KMS-11 (cell line): ENCODE measurements at regions not wholly inside any gene's neighbourhood (a gene's known extent, or its start where the extent isn't known, plus 50 kb on each side); places are given as distances from the start of the nearest gene placed in this dataset.

ENCODE experiments used
- H2AFZ ChIP-seq: fragments of 200-600 bp; sonication (generic); 2 replicates; pipeline ENCODE4 v1.6.1; 2016; ENCODE audit warnings: antibody characterized with exemption, mixed run types, low read depth
- H3K27ac ChIP-seq: fragments of 200-600 bp; sonication (generic); 2 replicates; pipeline ENCODE4 v1.6.1; 2016; ENCODE audit warnings: mild to moderate bottlenecking, mixed run types
- H3K27me3 ChIP-seq: fragments of 200-600 bp; sonication (generic); 2 replicates; pipeline ENCODE4 v1.6.1; 2017; ENCODE audit warnings: mild to moderate bottlenecking, low read depth, mixed run types, moderate library complexity; ENCODE audit not compliant: insufficient read depth
- H3K36me3 ChIP-seq: fragments of 200-600 bp; sonication (generic); 2 replicates; pipeline ENCODE4 v1.6.1; 2017; ENCODE audit warnings: mild to moderate bottlenecking, mixed run types; ENCODE audit not compliant: insufficient read depth
- H3K4me1 ChIP-seq: fragments of 200-600 bp; sonication (generic); 2 replicates; pipeline ENCODE4 v1.6.1; 2016; ENCODE audit warnings: mild to moderate bottlenecking, low read depth, mixed run types; ENCODE audit not compliant: poor library complexity, severe bottlenecking
- H3K4me2 ChIP-seq: fragments of 200-600 bp; sonication (generic); 2 replicates; pipeline ENCODE4 v1.7.0; 2016; ENCODE audit warnings: mild to moderate bottlenecking, mixed run types
- H3K4me3 ChIP-seq: fragments of 200-600 bp; sonication (generic); IDR thresholded peaks from 2 replicates; pipeline ENCODE4 v1.6.1; 2017; ENCODE audit warnings: low read depth, low read length, mixed read lengths; ENCODE audit not compliant: insufficient read depth
- H3K79me2 ChIP-seq: fragments of 200-600 bp; sonication (generic); 2 replicates; pipeline ENCODE4 v1.6.1; 2016; ENCODE audit warnings: low read depth, mixed run types; ENCODE audit not compliant: insufficient read depth
- H3K9ac ChIP-seq: fragments of 200-600 bp; sonication (generic); 2 replicates; pipeline ENCODE4 v1.6.1; 2016; ENCODE audit warnings: mild to moderate bottlenecking, mixed run types
- H4K20me1 ChIP-seq: fragments of 200-600 bp; sonication (generic); 2 replicates; pipeline ENCODE4 v1.6.1; 2016; ENCODE audit warnings: mild to moderate bottlenecking, mixed run types; ENCODE audit not compliant: insufficient read depth
- TF ChIP-seq, protein P1 (sequence below): fragments of 200-600 bp; sonication (generic); conservative IDR thresholded peaks from 2 replicates; pipeline ENCODE4 v1.6.1; 2017; ENCODE audit warnings: low read depth, mild to moderate bottlenecking, antibody characterized with exemption, low read length, moderate library complexity, mixed read lengths

GRCh38 chr3:22971497-22971896 lies 231.6 kb upstream of the UBE2E2 start:
- no peaks in the 10 kb centered on the region for H3K79me2 ChIP-seq
- no peak overlapping the region for H3K4me2 ChIP-seq
- H3K9ac ChIP-seq: no peak overlapping the region
- TF ChIP-seq, protein P1, sequence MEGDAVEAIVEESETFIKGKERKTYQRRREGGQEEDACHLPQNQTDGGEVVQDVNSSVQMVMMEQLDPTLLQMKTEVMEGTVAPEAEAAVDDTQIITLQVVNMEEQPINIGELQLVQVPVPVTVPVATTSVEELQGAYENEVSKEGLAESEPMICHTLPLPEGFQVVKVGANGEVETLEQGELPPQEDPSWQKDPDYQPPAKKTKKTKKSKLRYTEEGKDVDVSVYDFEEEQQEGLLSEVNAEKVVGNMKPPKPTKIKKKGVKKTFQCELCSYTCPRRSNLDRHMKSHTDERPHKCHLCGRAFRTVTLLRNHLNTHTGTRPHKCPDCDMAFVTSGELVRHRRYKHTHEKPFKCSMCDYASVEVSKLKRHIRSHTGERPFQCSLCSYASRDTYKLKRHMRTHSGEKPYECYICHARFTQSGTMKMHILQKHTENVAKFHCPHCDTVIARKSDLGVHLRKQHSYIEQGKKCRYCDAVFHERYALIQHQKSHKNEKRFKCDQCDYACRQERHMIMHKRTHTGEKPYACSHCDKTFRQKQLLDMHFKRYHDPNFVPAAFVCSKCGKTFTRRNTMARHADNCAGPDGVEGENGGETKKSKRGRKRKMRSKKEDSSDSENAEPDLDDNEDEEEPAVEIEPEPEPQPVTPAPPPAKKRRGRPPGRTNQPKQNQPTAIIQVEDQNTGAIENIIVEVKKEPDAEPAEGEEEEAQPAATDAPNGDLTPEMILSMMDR: no peak
- no peaks in the 10 kb centered on the region for H4K20me1 ChIP-seq
- H3K4me3 ChIP-seq: no peak overlapping the region
- no peaks in the 10 kb centered on the region for H3K27me3 ChIP-seq
- no peak overlapping the region for H3K27ac ChIP-seq
- H3K36me3 ChIP-seq: no peaks in the 10 kb centered on the region
- no peak overlapping the region for H2AFZ ChIP-seq
- H3K4me1 ChIP-seq: no peaks in the 10 kb centered on the region

GRCh38 chr3:22977042-22977441 lies 226.1 kb upstream of the UBE2E2 start:
- no peak overlapping the region for H3K27ac ChIP-seq
- H3K9ac ChIP-seq: no peak overlapping the region
- no peaks in the 10 kb centered on the region for H3K36me3 ChIP-seq
- H3K4me2 ChIP-seq: no peak overlapping the region
- no peak overlapping the region for H2AFZ ChIP-seq
- H3K79me2 ChIP-seq: no peaks in the 10 kb centered on the region
- no peaks in the 10 kb centered on the region for H3K27me3 ChIP-seq
- TF ChIP-seq, protein P1: no peak
- no peak overlapping the region for H3K4me3 ChIP-seq
- H4K20me1 ChIP-seq: no peaks in the 10 kb centered on the region
- H3K4me1 ChIP-seq: no peaks in the 10 kb centered on the region

- no peak overlapping the region for H3K27ac ChIP-seq
- H3K4me3 ChIP-seq: no peak overlapping the region
- H3K9ac ChIP-seq: no peak overlapping the region
- no peak overlapping the region for H3K4me2 ChIP-seq
- no peak overlapping the region; the same call in 1 of the 2 replicates for H2AFZ ChIP-seq
- TF ChIP-seq, protein P1: no peak
- no peaks in the 10 kb centered on the region for H3K4me1 ChIP-seq
- no peaks in the 10 kb centered on the region for H3K36me3 ChIP-seq
- no peaks in the 10 kb centered on the region for H4K20me1 ChIP-seq
- H3K79me2 ChIP-seq: no peaks in the 10 kb centered on the region
- no peaks in the 10 kb centered on the region for H3K27me3 ChIP-seq
These were observed 225.4 kb upstream of the UBE2E2 start for GRCh38 chr3:22977650-22978289.

GRCh38 chr3:22979581-22979980 lies 223.5 kb upstream of the UBE2E2 start:
- Histone ChIP-seq H3K79me2 (no peaks in the 10 kb centered on the region), H3K27ac (no peak overlapping the region), H4K20me1 (no peaks in the 10 kb centered on the region), H3K27me3 (no peaks in the 10 kb centered on the region), H3K36me3 (no peaks in the 10 kb centered on the region), H3K4me3 (no peak overlapping the region), H3K9ac (no peak overlapping the region), H2AFZ (no peak overlapping the region), H3K4me1 (no peaks in the 10 kb centered on the region), H3K4me2 (no peak overlapping the region)
- TF ChIP-seq, protein P1: no peak
